ENCODE measurements at regions not wholly inside any gene's neighbourhood (a gene's known extent, or its start where the extent isn't known, plus 50 kb on each side); places are given as distances from the start of the nearest gene placed in this dataset.

- no peak for DNase-seq (ENCODE audit: low read depth)
- no peak overlapping the region for H3K4me3 ChIP-seq (ENCODE audit: low read depth, low read length)
- no peak for TF ChIP-seq CTCF (IDR thresholded peaks at IDR 0.05; ENCODE audit: insufficient read depth, low read length)
Observed at GRCh38 chr5:67447732-67448131, 251.1 kb upstream of the CD180 start.

DNA sequence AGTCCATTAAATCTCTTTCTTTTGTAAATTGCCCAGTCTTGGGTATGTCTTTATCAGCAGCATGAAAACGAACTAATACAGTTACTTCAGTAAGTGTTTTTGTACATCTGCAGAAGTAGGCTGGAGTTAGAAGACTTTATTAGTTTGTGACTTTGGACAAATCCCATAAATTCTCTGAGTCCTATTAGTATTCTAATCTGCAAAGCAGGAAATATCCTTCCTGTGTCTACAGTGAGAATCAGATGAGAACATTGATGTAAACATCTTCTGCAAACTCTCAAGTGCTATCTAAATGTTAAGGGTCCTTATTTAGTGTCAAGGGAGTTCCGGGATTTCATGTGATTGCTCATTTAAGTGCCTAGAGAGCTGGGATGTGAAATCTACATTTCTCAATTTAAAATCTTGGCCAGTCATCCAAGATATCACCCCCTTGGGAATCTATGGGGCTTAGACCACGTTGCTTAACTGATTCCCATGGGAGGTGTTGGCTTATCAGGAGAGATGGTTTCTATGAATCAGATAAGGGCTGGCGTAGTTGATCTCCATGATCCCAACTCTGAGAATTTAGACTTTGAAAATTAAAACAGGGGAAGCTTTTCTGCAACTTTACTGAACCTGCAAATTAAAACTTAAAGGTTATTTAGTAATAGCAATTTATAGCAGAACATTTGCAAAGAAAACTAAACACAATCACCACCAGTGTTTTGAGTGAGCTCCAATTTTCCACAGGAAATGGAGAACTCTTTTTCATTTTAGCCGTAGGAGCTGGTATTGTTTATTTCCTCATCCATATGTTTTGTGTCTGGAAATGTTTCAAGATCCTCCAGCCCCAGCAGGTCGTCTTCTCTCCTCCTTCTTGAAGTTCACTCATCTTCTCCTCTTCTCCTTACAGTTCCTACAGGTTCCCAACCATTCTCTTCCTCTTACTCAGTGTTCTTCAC lies 241.6 kb upstream of the CD180 start:
- no peak for TF ChIP-seq CTCF (IDR thresholded peaks at IDR 0.05; ENCODE audit: insufficient read depth, low read length)
- DNase-seq (ENCODE audit: low read depth) = peak; percentile 38
- H3K4me3 ChIP-seq (ENCODE audit: low read depth, low read length) = no peak overlapping the region

- H3K4me3 ChIP-seq (ENCODE audit: low read depth, low read length) = no peak overlapping the region
- DNase-seq (ENCODE audit: low read depth) = no peak
- TF ChIP-seq CTCF (IDR thresholded peaks at IDR 0.05; ENCODE audit: insufficient read depth, low read length) = no peak
Observed at GRCh38 chr5:67435032-67435431, 238.4 kb upstream of the CD180 start.

GRCh38 chr5:67434466-67434865 lies 237.9 kb upstream of the CD180 start:
- no peak for TF ChIP-seq CTCF (IDR thresholded peaks at IDR 0.05; ENCODE audit: insufficient read depth, low read length)
- no peak for DNase-seq (ENCODE audit: low read depth)
- no peak overlapping the region for H3K4me3 ChIP-seq (ENCODE audit: low read depth, low read length)

DNA sequence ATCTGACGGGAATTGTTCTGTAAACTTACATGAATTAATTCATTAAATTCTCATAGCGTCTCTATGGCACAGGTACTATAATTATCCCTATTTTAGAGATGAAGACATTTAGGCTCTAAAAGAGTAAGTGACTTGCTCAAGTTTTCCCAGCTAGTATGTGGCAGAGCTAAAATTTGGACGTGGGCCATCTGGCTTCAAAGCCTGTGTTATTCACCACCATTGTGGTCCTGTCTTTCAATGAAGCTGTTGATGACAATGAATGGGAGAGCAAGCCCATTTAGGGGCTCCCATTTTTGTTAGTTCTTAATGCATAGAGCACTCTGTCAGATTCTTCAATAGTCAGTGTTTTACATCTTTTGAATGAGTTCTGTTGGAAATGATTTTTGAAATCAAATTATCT lies 236.0 kb upstream of the CD180 start:
- no peak for DNase-seq (ENCODE audit: low read depth)
- TF ChIP-seq CTCF (IDR thresholded peaks at IDR 0.05; ENCODE audit: insufficient read depth, low read length) = no peak

DNA sequence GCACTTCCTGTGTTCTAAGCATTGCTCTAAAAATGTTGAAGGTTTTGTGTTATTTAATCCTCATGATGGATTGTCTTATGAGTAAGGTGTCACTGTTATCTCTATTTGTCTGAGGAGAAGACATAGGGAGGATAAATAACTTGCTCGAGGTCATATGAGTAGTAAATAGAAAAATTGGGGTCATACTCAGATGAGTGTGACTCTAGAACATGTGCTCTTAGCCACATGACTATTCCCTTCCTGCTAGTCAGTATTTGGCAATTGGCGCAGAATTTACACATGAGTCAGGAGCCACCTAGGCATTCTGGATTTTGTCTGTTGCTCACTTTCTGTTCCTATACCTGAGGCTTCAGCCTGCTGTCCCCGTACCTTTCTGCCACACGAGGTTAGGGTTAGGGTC lies 234.6 kb upstream of the CD180 start:
- DNase-seq (ENCODE audit: low read depth) = peak; percentile 35
- no peak for TF ChIP-seq CTCF (IDR thresholded peaks at IDR 0.05; ENCODE audit: insufficient read depth, low read length)
- no peak overlapping the region for H3K4me3 ChIP-seq (ENCODE audit: low read depth, low read length)

More for the DNA sequence above, 236.0 kb upstream of the CD180 start:
- H3K4me3 ChIP-seq (ENCODE audit: low read depth, low read length) = no peak overlapping the region

Measured in fibroblast of the aortic adventitia (primary cell).